Activated CD4-positive, alpha-beta T cell treated with anti-CD3 and anti-CD28 coated beads, Interleukin-2, amount 50 U/mL, for 48 hours (primary cell): ENCODE measurements at regions not wholly inside any gene's neighbourhood (a gene's known extent, or its start where the extent isn't known, plus 50 kb on each side); places are given as distances from the start of the nearest gene placed in this dataset.
"Not testable (repeated sequence)": the region's sequence is repeated elsewhere in the genome, so short reads cannot be mapped to it uniquely, and the experiment has no call there.

ENCODE experiments used
- DNase-seq, 2 experiments: peaks; one replicate each; pipeline ENCODE4 v3.0.0-alpha.2; 2020

DNA sequence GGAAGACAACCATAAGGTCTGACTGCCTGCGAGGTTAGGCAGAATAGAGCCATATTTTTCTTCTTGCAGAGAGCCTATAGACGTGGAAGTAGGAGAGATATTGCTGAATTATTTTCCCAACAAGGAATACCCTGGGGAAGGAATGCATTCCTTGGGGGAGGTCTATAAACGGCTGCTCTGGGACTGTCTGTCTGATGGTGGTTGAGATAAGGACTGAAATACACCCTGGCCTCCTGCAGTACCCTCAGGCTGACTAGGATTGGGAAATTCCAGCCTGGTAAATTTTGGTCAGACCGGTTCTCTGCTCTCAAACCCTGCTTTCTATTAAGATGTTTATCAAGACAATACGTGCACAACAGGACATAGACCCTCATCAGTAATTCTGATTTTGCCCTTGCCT, 617.5 kb upstream of the GRIN3A start:
- DNase-seq: no peak

DNA sequence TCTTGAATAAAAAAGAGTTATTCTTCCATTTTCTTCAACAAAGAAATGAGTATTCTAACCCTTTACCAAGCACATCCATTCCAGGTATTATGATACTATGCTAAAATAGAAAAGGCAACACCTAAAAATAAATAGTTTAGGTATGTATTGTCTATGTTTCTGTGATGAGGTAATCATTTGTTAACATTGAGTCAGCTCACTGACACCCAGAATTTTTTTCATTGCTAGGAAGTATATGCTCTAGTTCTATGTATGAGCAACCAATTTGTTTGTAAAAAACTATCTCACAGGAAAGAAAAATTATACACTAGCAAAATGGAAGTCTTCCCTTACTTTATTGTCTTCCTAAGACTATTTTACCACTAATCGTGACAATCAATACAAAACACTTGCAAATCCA, 615.6 kb upstream of the GRIN3A start:
- DNase-seq: no peak

GRCh38 chr9:102337471-102337870, 599.0 kb upstream of the GRIN3A start:
- not testable (repeated sequence) for DNase-seq

DNA sequence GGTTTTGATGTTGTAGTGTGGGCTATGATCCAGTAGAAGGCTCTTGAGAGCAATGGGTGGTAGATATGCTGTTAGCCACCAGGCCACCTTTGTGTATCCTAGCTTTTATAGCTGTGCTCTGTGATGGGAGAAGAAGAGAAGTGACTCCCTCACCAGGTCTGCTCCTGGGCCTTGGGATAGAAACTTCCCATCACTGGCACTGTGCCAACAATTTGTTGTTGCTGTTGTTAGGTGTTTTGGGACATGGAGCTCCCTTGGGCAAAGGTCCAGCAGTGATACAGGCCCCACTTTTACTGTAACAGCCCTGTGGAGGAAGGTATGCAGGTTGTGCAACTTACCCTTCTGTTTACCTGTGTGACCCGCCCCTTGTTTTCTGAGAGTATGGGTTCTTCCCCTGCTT, 570.9 kb upstream of the GRIN3A start:
- DNase-seq: no peak

DNA sequence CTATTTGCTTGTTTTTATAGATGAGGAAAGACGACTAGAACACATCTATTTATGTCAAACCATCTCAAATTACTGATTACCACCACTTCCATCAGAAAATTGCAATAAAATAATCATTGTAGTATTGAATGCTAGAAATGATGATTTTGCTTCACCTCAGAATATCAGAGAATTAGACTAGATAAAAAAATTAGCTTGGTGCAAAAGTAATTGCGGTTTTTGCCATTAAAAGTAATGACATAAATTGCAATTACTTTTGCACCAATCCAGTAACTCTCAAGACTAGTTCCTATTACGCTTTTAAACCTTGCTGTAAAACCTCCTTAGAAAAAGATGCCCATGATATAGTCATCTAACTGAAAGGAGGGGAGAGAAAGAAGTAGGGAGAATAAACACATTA, 556.7 kb upstream of the GRIN3A start:
- no peak for DNase-seq

DNA sequence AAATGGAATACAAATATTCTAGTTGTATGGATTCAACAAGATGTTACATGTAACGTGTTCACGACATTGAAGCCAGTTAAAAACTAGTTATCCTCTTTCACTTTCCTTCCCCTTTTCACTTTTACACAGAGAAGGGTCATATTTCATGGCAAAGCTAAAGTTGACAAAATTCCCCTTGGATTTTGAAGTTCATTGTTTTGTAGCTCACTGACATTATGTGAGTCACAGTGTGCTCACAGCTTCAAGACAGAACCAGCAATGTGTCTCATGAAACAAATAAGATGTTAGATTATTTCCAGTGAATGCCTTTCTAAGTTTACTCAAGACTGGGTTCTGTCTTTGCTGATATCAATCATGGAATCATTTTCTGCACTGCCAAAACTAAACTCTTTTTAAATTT, 535.5 kb upstream of the GRIN3A start:
- DNase-seq: no peak

DNA sequence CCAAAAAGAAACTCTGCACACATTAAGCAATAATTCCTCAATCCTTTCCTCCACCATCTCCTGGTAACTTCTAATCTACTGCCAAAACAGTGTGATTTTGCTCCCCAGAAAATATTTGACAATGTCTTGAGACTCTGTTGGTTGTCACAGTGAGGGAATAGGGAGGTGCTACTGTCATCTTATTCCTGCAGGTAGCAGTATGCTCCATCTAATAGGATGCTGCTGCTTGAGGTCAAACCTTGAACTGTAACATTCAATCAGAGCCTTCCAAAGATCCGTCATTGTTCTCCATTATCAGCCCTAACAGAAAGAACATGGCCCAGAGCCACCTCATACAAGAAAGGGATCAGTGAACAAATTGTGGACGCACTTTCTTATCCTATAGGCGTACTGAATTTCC, 514.7 kb upstream of the GRIN3A start:
- no peak for DNase-seq

GRCh38 chr9:102244916-102245315, 506.5 kb upstream of the GRIN3A start:
- DNase-seq: no peak

DNA sequence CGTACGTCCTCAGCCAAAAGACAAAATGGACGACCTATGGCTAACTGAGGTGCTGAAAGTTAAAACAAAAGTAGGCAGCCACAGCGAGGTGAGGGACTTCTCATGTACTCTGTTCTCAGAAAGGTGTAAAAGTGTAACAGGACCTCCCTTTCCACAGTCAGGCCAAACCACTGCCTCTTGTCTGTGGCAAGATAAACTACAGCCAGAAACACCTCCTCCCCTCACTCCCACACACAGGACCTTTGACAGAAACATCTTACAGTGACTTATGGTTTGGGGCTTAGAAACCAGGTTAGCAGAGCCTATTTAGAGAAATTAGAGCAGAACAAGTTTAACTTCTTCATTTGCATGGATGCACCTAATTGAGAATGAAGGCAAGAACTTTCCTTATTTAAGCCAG, 499.1 kb upstream of the GRIN3A start:
- DNase-seq: no peak

DNA sequence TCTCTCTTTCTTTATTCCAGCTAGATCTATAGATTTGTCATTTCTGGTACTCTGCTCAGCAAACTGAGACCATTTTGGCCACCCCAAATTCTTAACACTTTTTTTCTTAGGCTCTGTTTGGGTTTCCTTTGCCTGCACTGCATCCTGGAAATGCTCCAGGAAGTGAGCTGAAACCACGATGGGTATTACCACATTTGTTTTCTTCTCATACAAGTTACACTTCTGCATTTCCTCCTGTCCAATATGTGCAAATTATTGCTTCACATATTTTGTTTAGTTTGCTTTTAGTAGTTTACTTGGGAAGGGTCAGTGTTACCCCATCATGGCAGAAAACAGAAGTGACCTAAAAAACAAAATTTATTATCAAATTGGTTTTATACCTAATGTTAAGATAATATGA, 498.6 kb upstream of the GRIN3A start:
- DNase-seq: no peak

DNA sequence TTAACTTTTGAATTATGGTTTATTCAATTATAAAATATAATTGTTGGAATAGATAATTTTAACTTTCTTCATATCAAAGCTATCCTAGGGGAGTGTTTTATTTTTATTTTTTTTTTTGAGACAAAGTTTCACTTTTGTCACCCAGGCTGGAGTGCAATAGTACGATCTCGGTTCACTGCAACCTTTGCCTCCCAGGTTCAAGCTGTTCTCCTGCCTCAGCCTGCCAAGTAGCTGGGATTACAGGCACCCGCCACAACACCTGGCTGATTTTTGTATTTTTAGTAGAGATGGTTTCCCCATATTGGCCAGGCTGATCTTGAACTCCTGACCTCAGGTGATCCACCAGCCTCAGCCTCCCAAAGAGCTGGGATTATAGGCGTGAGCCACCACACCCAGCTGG, 489.0 kb upstream of the GRIN3A start:
- not testable (repeated sequence) for DNase-seq

GRCh38 chr9:102225841-102226441, 487.5 kb upstream of the GRIN3A start:
- DNase-seq: no peak

DNA sequence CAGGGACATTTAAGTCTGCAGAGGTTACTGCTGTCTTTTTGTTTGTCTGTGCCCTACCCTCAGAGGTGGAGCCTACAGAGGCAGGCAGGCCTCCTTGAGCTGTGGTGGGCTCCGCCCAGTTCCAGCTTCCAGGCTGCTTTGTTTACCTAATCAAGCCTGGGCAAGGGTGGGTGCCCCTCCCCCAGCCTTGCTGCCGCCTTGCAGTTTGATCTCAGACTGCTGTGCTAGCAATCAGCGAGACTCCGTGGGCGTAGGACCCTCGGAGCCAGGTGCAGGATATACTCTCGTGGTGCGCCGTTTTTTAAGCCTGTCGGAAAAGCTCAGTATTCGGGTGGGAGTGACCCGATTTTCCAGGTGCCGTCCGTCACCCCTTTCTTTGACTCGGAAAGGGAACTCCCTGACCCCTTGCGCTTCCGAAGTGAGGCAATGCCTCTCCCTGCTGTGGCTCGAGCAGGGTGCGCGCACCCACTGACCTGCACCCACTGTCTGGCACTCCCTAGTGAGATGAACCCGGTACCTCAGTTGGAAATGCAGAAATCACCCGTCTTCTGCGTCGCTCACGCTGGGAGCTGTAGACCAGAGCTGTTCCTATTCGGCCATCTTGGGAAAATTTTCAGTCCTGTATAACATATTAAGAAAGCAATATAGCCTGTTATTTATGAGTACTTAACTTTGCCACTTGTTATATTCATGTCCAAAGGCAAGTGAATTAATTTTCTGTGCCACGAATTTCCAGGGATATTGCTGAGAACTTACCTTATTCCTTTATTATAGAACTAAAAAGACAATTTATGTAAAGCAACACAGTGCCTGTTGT, 485.1 kb upstream of the GRIN3A start:
- DNase-seq: not testable (repeated sequence)

DNA sequence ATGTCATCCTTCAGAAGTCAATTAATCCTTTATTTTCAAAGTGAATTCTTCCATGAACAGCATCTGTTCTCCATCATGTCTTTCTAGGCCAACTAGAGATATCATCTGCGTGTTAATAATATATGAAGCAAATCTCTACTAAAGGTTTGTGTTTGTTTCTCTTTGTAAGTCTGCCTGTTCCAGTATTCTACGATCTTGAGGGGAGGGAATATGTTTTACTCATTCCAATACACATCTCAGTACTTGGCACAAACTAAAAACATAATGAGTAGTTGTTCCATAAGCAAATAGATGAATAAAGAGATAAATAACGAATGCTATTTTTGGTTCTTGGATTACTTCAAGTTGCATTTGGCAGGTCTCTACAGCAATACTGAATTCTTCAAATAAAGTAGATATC, 470.7 kb upstream of the GRIN3A start:
- DNase-seq: no peak

DNA sequence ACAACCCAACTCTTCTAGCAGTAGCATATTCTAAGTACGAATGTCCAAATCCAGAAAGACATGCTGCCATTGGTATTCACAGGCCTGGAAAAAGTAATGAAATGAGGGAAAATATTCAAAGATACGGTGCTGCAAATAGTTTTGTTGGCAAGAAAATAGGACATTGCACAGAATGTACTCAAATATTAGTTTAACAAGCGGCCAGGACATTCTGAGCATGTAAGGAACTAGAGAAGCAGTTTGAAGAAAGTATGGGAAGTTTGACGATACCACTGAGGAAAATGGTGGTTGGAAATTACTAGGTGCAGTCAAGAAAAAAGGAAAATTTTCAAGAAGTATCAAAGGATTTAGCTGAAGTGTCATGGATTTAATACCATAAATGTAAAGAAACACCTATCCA, 468.0 kb upstream of the GRIN3A start:
- no peak for DNase-seq

GRCh38 chr9:102205251-102205650, 466.8 kb upstream of the GRIN3A start:
- no peak for DNase-seq

- DNase-seq: no peak
Measured at GRCh38 chr9:102202126-102202525, 463.7 kb upstream of the GRIN3A start.

DNA sequence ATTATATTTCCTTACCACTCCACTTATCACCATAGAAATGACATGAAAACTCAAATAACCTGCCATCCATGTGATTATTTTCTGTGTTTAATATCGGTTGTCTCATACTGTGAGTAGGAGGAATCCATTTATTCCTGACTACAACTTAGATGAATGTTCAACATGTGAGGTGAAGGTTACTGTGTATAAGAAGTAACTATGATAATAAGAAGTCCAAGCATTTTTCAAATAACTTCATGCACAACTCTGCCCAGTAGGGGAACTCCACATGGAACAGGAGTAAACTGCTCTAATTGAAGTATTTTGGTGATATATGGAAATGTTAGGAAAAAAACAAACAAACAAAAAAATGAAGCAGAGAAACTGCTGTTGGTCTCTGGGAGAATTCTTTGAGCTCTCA, 447.5 kb upstream of the GRIN3A start:
- DNase-seq: no peak

DNA sequence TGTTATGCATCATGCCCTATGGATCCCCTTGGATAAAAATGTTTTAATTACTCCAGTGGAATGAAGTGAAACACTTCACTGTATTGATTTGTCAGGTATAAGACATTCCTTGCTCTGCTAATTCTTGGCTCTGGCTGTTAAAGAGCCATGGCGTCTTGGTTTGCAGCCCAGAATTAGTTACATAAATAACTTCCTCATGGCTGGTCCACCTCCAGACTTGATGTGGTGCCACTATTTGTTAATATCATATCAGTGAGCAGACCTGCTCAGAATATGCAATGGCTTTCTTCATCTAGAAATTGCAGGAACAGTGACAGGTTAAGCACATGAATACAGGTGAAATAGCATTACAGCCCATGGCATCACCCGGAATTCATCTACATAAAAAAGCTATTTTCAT, 446.9 kb upstream of the GRIN3A start:
- DNase-seq: no peak

DNA sequence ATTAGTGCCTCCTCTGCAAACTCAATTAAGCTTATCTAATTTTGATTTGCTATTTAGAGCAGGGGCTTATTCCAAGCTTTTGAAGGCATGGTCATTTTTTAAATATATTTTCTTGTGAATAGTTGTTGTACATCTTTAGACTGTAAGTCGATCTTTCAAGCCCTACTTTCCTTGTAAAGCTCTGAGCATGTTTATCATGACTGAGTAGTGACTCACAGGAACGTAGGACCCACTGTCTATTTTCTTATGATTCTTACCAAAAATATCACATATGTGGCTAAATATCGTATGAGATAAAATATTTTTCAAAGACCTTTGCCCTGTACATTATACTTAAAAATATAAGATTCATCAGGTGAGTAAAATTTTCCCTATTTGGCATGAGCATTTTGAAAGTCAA, 440.4 kb upstream of the GRIN3A start:
- no peak for DNase-seq

DNA sequence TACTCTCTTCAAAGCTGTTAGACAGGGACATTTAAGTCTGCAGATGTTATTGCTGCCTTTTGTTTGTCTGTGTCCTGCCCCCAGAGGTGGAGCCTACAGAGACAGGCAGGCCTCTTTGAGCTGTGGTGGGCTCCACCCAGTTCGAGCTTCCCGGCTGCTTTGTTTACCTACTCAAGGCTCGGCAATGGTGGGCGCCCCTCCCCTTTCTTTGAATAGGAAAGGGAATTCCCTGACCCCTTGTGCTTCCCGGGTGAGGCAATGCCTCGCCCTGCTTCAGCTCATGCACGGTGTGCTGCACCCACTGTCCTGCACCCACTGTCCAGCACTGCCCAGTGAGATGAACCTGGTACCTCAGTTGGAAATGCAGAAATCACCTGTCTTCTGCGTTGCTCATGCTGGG, 435.8 kb upstream of the GRIN3A start:
- not testable (repeated sequence) for DNase-seq

GRCh38 chr9:102164247-102164646, 425.8 kb upstream of the GRIN3A start:
- DNase-seq: no peak

DNA sequence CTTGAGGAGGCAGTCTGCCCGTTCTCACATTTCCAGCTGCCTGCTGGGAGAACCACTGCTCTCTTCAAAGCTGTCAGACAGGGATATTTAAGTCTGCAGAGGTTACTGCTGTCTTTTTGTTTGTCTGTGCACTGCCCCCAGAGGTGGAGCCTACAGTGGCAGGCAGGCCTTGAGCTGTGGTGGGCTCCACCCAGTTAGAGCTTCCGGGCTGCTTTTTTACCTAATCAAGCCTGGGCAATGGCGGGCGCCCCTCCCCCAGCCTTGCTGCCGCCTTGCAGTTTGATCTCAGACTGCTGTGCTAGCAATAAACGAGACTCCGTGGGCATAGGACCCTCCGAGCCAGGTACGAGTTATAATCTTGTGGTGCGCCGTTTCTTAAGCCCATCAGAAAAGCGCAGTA, 414.6 kb upstream of the GRIN3A start:
- DNase-seq: not testable (repeated sequence)

DNA sequence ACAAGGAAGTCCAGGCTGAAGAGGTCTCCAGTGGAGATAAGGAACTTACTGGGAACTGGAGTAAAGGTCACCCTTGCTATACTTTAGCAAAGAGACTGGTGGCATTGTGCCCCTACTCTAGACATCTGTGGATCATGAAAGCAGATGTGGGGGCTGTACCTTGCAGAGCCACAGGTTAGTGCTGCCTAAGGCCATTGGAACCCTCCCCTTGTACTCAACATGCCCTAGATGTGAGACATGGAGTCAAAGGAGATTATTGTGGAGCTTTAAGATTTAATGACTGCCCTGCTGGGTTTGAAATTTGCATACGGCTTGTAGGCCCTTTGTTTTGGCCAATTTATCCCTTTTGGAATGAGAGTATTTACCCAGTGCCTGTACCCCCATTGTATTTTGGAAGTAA, 397.3 kb upstream of the GRIN3A start:
- DNase-seq: no peak

DNA sequence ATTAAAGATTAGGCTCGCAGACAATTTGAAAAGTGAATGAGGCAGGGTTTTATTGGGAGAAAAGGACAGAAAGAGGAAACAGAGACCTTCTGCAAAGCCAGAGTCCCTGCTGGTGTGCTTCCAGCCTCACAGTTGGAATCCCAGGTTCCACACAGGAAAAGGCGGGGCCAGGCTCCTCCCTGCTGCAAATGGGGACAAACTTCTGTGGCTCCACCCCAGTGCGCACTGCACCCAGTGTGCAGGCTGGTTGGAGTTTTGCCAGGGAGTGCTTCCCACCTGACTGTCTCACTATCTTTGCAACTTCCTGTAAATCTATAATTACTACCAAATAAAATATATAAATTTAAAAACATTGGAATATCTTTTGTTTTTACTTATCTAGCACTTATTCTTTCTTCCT, 386.0 kb upstream of the GRIN3A start:
- DNase-seq: no peak
